ENCODE measurements at regions not wholly inside any gene's neighbourhood (a gene's known extent, or its start where the extent isn't known, plus 50 kb on each side); places are given as distances from the start of the nearest gene placed in this dataset.
"Not testable (repeated sequence)": the region's sequence is repeated elsewhere in the genome, so short reads cannot be mapped to it uniquely, and the experiment has no call there.

GRCh38 chr3:48068320-48068719 lies 52.1 kb upstream of the MAP4 start:
- H3K9me3 ChIP-seq (replicated peaks); H3K27ac ChIP-seq; DNase-seq (ENCODE audit: low read depth in 1 of 2, low spot score in 2 of 2); H3K27me3 ChIP-seq (replicated peaks); H3K4me3 ChIP-seq: not testable (repeated sequence)
- Histone ChIP-seq H3K4me1 (replicated peaks) (peaks cover 10% of the 10 kb centered on the region), H3K36me3 (peaks cover 19% of the 10 kb centered on the region)

DNA sequence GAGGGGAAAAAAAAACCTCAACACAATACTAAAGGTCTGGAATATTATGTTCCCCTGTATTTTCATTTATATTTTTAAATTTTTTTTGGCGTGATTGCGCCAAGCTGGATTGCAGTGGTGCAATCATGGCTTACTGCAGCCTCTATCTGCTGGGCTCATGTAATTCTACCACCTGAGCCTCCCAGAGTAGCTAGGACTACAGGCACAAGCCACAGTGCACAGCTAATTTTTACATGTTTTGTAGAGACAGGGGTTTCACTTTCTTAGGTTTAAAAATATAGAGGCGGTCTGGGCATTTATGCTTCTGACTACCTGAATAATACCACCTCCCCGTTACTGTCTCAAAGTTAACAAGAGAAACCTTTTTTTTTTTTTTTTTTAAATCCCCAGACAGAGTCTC lies 51.1 kb upstream of the MAP4 start:
- Histone ChIP-seq H3K4me3 (no peak overlapping the region), H3K27me3 (replicated peaks) (no peaks in the 10 kb centered on the region), H3K9me3 (replicated peaks) (no peaks in the 10 kb centered on the region), H3K27ac (no peak overlapping the region), H3K4me1 (replicated peaks) (peaks cover 10% of the 10 kb centered on the region), H3K36me3 (peaks cover 19% of the 10 kb centered on the region)
- no peak for DNase-seq (ENCODE audit: low read depth in 1 of 2, low spot score in 2 of 2)
